T47D (cell line): ENCODE measurements at regions not wholly inside any gene's neighbourhood (a gene's known extent, or its start where the extent isn't known, plus 50 kb on each side); places are given as distances from the start of the nearest gene placed in this dataset.

Source experiments
- DNase-seq, 2 experiments: peaks; one replicate each; pipeline versions ENCODE4 v3.0.0 to v3.0.0-alpha.2; 2011 to 2012; ENCODE audit warnings: low read depth in 1 of 2, low spot score in 1 of 2
- JUND ChIP-seq: IDR thresholded peaks from 2 replicates; pipeline ENCODE4 v1.6.1; 2012; ENCODE audit warnings: low read depth
- in situ Hi-C: cut with HindIII; loops from 2 replicates; pipeline ENCODE4 v1.10.0; 2016; ENCODE audit warnings: low sequenced_read_pairs, low pct_unique_long_range_greater_than_20kb

GRCh38 chr6:84920021-84920420 lies 155.6 kb upstream of the TBX18 start:
- in situ Hi-C loops = no loop called here
- no peak for DNase-seq
- no peak for TF ChIP-seq JUND

GRCh38 chr6:84916704-84917103 lies 152.3 kb upstream of the TBX18 start:
- no peak for DNase-seq
- TF ChIP-seq JUND = no peak
- in situ Hi-C loops = no loop called here

GRCh38 chr6:84912472-84913322 lies 148.3 kb upstream of the TBX18 start:
- no peak for DNase-seq
- TF ChIP-seq JUND = no peak
- in situ Hi-C loops = no loop called here

GRCh38 chr6:84910906-84911607 lies 146.7 kb upstream of the TBX18 start:
- no peak for DNase-seq
- in situ Hi-C loops = no loop called here
- TF ChIP-seq JUND = no peak

GRCh38 chr6:84908304-84908904 lies 144.0 kb upstream of the TBX18 start:
- in situ Hi-C loops = no loop called here
- TF ChIP-seq JUND = no peak

GRCh38 chr6:84906514-84906913 lies 142.1 kb upstream of the TBX18 start:
- in situ Hi-C loops = no loop called here
- TF ChIP-seq JUND = no peak
- DNase-seq = no peak

More at GRCh38 chr6:84908304-84908904, 144.0 kb upstream of the TBX18 start:
- DNase-seq = no peak

- in situ Hi-C loops = no loop called here
- DNase-seq = no peak
- TF ChIP-seq JUND = no peak
Observed at GRCh38 chr6:84905823-84906222, 141.4 kb upstream of the TBX18 start.

- TF ChIP-seq JUND = no peak
- no peak for DNase-seq
- in situ Hi-C loops = no loop called here
Observed at GRCh38 chr6:84902354-84902928, 138.0 kb upstream of the TBX18 start.

GRCh38 chr6:84897988-84898594 lies 133.7 kb upstream of the TBX18 start:
- DNase-seq = peak in 1 of 2 experiments; percentile 11
- TF ChIP-seq JUND = no peak
- in situ Hi-C loops = no loop called here

GRCh38 chr6:84897011-84897410 lies 132.6 kb upstream of the TBX18 start:
- DNase-seq = no peak
- no peak for TF ChIP-seq JUND
- in situ Hi-C loops = no loop called here

- in situ Hi-C loops = no loop called here
- no peak for TF ChIP-seq JUND
- DNase-seq = no peak
Observed at GRCh38 chr6:84892671-84893070, 128.3 kb upstream of the TBX18 start.
